ENCODE measurements at regions not wholly inside any gene's neighbourhood (a gene's known extent, or its start where the extent isn't known, plus 50 kb on each side); places are given as distances from the start of the nearest gene placed in this dataset.

- H3K4me3 ChIP-seq (replicated peaks in 1 of 2; ENCODE audit: low read depth in 1 of 2, low read length in 2 of 2), result no peak overlapping the region
- DNase-seq (ENCODE audit: low read depth, low spot score) (no peak), ATAC-seq (no peak)
- peaks cover 14 to 19% of the 10 kb centered on the region in 2 experiments; a peak in 2 of 4 replicates for H3K9me3 ChIP-seq (ENCODE audit: control insufficient read depth in 1 of 2, insufficient read depth in 1 of 2, low read depth in 1 of 2, low read length in 2 of 2)
- H3K79me2 ChIP-seq (ENCODE audit: insufficient read depth, low read length), result no peaks in the 10 kb centered on the region
- intact Hi-C loops (cut with micrococcal nuclease), result no loop called here
- no peaks in the 10 kb centered on the region for H3K36me3 ChIP-seq (ENCODE audit: control insufficient read depth in 1 of 2, insufficient read depth in 2 of 2, low read length in 2 of 2)
- BruUV-seq (replicated peaks), result no TSS peak
- H3K9ac ChIP-seq (ENCODE audit: low read length), result no peak overlapping the region
- H3K27ac ChIP-seq (ENCODE audit: low read depth, low read length), result no peak overlapping the region
- POLR2A ChIA-PET, result no interaction called here
- RAD21 ChIA-PET (ENCODE audit: low non-redundant PET in 1 of 2, low total read pairs in 2 of 2, uncharacterized antibody in 2 of 2, unreplicated experiment in 2 of 2), result no interaction called here
- CTCF ChIA-PET, result no interaction called here
- H3K4me1 ChIP-seq (ENCODE audit: control insufficient read depth in 1 of 2, insufficient read depth in 2 of 2, low read length in 2 of 2), result no peaks in the 10 kb centered on the region
- H3K9me2 ChIP-seq (ENCODE audit: insufficient read depth), result no peaks in the 10 kb centered on the region
- H4K20me1 ChIP-seq (ENCODE audit: insufficient read depth), result no peaks in the 10 kb centered on the region
- TF ChIP-seq ATF3 (IDR thresholded peaks at IDR 0.05), result no peak
- no peak for TF ChIP-seq CTCF (IDR thresholded peaks at IDR 0.05 in 2 of 3, conservative IDR thresholded peaks at IDR 0.05 in 1 of 3; ENCODE audit: borderline replicate concordance in 1 of 3, insufficient read depth in 1 of 3, low read depth in 2 of 3, low read length in 2 of 3)
- TF ChIP-seq, protein P1, sequence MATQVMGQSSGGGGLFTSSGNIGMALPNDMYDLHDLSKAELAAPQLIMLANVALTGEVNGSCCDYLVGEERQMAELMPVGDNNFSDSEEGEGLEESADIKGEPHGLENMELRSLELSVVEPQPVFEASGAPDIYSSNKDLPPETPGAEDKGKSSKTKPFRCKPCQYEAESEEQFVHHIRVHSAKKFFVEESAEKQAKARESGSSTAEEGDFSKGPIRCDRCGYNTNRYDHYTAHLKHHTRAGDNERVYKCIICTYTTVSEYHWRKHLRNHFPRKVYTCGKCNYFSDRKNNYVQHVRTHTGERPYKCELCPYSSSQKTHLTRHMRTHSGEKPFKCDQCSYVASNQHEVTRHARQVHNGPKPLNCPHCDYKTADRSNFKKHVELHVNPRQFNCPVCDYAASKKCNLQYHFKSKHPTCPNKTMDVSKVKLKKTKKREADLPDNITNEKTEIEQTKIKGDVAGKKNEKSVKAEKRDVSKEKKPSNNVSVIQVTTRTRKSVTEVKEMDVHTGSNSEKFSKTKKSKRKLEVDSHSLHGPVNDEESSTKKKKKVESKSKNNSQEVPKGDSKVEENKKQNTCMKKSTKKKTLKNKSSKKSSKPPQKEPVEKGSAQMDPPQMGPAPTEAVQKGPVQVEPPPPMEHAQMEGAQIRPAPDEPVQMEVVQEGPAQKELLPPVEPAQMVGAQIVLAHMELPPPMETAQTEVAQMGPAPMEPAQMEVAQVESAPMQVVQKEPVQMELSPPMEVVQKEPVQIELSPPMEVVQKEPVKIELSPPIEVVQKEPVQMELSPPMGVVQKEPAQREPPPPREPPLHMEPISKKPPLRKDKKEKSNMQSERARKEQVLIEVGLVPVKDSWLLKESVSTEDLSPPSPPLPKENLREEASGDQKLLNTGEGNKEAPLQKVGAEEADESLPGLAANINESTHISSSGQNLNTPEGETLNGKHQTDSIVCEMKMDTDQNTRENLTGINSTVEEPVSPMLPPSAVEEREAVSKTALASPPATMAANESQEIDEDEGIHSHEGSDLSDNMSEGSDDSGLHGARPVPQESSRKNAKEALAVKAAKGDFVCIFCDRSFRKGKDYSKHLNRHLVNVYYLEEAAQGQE (IDR thresholded peaks at IDR 0.05; ENCODE audit: low read depth), result no peak
- no peak for TF ChIP-seq JUND (IDR thresholded peaks at IDR 0.05)
- no peak for TF ChIP-seq EGR1 (IDR thresholded peaks at IDR 0.05; ENCODE audit: low read depth)
- TF ChIP-seq POLR2AphosphoS5 (IDR thresholded peaks at IDR 0.05; ENCODE audit: low read depth, low read length), result no peak
- TF ChIP-seq YY1 (IDR thresholded peaks at IDR 0.05; ENCODE audit: extremely low read depth, insufficient replicate concordance, low read depth, low read length), result no peak
- TF ChIP-seq SRF (IDR thresholded peaks at IDR 0.05; ENCODE audit: low read depth), result no peak
- no peak for TF ChIP-seq POLR2A (IDR thresholded peaks at IDR 0.05; ENCODE audit: borderline replicate concordance, extremely low read depth, insufficient read depth, insufficient read length)
- TF ChIP-seq EZH2 (IDR thresholded peaks at IDR 0.05), result no peak
- TF ChIP-seq, protein P2, sequence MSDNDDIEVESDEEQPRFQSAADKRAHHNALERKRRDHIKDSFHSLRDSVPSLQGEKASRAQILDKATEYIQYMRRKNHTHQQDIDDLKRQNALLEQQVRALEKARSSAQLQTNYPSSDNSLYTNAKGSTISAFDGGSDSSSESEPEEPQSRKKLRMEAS (IDR thresholded peaks at IDR 0.05), result no peak
- H3K27me3 ChIP-seq (ENCODE audit: insufficient read depth, low read length), result no peaks in the 10 kb centered on the region
- no peak overlapping the region for H3K4me2 ChIP-seq (ENCODE audit: low read length)
- H2AFZ ChIP-seq (ENCODE audit: low read depth, low read length, poor library complexity, severe bottlenecking), result no peak overlapping the region
Observed at GRCh38 chr18:72041313-72042032, 502.7 kb downstream of the CBLN2 start.

Data from HCT116 (cell line).